NT2/D1 (cell line): ENCODE measurements at regions not wholly inside any gene's neighbourhood (a gene's known extent, or its start where the extent isn't known, plus 50 kb on each side); places are given as distances from the start of the nearest gene placed in this dataset.

Experiments
- SUZ12 ChIP-seq: IDR thresholded peaks from 2 replicates; pipeline ENCODE4 v1.6.1; 2011; ENCODE audit not compliant: insufficient read length, insufficient read depth; ENCODE audit errors: extremely low read depth
- YY1 ChIP-seq: IDR thresholded peaks from 2 replicates; pipeline ENCODE4 v1.6.1; 2011; ENCODE audit not compliant: insufficient read length, insufficient read depth
- ZNF274 ChIP-seq: IDR thresholded peaks from 2 replicates; pipeline ENCODE4 v1.6.1; 2011; ENCODE audit warnings: mild to moderate bottlenecking, low read depth, low read length

- TF ChIP-seq SUZ12 (no peak), ZNF274 (no peak), YY1 (no peak)
Observed at GRCh38 chr21:35119501-35120047, 70.5 kb upstream of the RUNX1 start.
